H54 (cell line): ENCODE measurements at regions not wholly inside any gene's neighbourhood (a gene's known extent, or its start where the extent isn't known, plus 50 kb on each side); places are given as distances from the start of the nearest gene placed in this dataset.

Source experiments
- DNase-seq: peaks from one replicate; pipeline ENCODE4 v3.0.0; 2011; ENCODE audit warnings: low spot score, mixed read lengths; ENCODE audit not compliant: insufficient read length
- FAIRE-seq: peaks from 3 replicates; lab custom pipeline; 2011; peaks lifted over from hg19 to GRCh38; lab: Jason Lieb, UNC
- POLR2A ChIP-seq: IDR thresholded peaks from 2 replicates; pipeline ENCODE4 v1.6.1; 2011; ENCODE audit warnings: low read depth, mild to moderate bottlenecking, low read length

DNA sequence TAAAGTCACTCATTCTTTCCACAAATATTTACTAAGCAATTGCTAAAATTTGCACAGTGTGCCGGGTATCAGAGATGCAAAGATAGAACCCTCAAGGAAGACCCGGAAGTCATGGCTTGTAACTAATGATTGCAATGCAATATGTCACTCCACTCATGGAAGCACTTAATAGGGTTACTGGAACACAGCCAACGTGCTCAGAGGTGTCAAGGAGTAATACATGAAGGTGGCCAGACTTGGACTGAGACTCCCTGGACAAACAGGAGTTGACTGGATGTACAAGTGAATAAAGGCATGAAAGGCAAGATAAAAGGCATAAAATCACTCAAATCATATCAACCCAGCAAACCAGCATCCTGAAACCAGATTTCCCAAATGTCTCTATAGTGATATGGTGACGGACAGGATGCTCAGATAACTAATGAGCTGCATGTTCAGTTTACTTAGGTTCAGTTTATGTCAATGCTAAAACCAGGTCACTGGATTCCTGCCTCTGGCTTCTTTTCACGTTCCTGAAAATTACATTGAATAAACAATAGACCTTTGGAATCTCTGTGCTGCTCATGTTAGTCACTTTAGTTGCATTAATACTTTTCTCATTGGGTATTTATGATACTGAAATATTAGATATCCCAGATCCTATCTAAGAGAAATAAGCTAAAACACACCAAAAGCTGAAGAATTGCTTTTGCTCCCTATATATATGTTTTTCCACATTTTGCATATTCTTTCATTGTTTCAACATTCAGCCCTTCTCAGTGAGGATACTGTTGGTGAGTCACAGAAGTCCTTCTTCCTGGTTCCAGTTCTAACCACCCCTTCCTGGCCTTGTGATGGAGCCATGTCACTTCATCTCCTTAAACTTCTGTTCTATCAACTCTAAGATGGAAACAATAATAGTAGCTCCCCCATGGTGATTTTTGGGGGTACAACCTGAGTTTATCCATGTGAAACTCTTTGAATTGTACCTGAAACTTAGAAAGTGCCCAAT lies 688.9 kb upstream of the ID2 start:
- FAIRE-seq (no peak), DNase-seq (no peak)
- no peak for TF ChIP-seq POLR2A

GRCh38 chr2:7994397-7994951 lies 687.4 kb upstream of the ID2 start:
- DNase-seq (no peak), FAIRE-seq (no peak)
- no peak for TF ChIP-seq POLR2A

GRCh38 chr2:7997279-7997678 lies 684.6 kb upstream of the ID2 start:
- DNase-seq = no peak
- no peak for FAIRE-seq
- TF ChIP-seq POLR2A = no peak

DNA sequence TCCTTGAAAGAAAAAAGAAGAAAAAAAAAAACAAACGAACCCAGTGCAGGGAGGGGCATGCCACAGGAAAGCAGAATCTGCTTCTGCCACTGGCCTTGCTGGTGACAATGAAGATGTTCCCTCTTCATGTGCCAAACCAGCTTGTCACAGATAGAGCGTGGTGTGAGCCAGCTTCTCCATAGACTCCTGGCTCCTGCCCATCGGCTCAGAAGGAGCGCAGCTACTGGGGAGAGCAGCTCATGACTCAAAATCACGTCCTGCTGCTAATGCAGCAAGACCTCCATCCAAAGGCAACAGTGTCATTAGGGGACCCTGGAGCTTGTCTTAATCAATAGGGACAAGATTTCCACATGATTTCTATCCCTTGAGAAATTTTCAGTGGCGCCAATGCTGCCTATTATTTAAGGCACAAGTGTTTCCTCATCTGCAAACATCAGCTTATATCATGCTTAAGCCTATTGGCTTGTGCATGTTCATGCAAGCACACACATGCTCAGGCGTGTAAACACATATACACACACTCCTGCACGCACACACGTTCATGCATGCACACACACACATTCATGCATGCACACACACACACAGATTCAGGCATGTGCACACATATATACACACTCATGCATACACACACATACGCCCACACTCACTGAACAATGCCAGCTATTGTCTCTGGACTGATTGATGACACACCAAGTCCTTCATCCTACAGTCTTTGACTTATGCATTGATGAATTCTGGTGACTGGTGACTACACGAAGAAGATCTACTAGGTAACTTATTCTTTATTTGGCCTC lies 682.0 kb upstream of the ID2 start:
- no peak for FAIRE-seq
- no peak for TF ChIP-seq POLR2A
- DNase-seq = no peak

DNA sequence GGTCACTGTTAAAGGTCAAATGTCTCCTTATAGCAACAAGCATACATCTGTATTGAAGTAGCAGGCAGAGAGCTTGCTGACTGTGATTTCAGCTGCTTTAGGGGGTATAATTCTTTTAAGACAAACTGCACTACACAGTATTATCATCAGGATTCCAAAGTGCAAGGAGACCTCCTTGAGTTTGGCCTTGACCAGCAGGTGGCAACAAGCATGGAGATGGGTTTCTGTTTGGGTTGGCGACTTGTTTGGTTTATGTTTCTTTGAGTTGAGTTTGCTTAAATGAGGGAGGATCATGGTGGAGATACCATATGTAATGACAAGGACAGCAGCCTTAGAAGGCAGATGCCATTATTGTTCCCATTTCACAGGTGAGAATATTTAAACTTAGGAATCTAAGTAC lies 681.0 kb upstream of the ID2 start:
- no peak for DNase-seq
- no peak for TF ChIP-seq POLR2A
- no peak for FAIRE-seq

- FAIRE-seq = no peak
- no peak for TF ChIP-seq POLR2A
- DNase-seq = no peak
These were observed 679.0 kb upstream of the ID2 start for GRCh38 chr2:8002765-8003393.

GRCh38 chr2:8003462-8004075 lies 678.3 kb upstream of the ID2 start:
- no peak for TF ChIP-seq POLR2A
- no peak for DNase-seq
- FAIRE-seq = no peak

- FAIRE-seq (no peak), DNase-seq (no peak)
- TF ChIP-seq POLR2A = no peak
These were observed 677.6 kb upstream of the ID2 start for GRCh38 chr2:8004250-8004681.

- TF ChIP-seq POLR2A = no peak
- DNase-seq (no peak), FAIRE-seq (no peak)
These were observed 675.7 kb upstream of the ID2 start for GRCh38 chr2:8006181-8006580.

DNA sequence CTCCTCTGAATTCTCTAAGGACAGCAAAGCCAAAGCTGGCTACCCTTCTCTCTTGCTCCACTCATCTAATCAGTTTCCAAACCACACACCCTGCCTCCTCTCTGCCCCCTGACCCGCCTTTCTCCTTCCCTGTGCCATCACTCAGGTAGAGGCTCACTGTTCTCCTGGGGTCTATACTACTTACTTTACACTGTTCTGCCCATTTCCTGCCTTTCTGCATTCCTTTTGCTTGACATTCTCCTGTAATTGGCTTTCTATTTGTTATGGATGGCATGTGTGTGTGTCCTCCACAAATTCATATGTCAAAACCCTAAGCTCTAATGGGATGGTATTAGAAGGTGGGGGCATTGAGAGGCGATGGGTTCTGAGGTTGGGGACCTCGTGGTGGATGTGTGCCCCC lies 675.2 kb upstream of the ID2 start:
- DNase-seq (no peak), FAIRE-seq (no peak)
- no peak for TF ChIP-seq POLR2A

DNA sequence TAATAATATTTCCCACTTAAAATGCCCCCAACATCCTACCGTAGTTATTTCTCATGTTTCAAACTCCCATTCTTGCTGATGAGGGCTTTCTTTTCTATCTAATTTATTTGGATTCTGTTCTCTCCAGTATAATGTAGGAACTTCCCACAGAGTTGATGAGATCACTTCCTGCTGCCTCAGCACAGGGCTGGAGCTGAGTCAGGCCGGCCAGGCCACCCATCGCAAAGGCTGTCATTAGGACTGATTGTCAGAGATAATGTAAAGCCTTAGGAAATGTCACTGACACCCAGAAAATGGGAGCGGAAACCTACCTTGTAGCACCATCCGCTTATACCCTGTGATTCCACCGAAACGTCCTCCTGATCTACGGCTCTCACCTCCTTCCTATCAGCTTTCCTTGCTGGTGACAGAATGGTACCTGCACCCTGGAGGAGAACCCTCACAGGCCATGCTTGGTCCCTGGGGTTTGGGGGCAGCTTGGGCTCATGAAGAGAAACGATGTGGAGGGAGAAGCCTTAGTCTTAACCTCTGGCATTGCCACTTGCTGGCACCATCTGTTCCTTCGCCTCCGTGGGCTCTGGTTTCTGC lies 672.8 kb upstream of the ID2 start:
- TF ChIP-seq POLR2A = no peak
- FAIRE-seq (no peak), DNase-seq (no peak)

DNA sequence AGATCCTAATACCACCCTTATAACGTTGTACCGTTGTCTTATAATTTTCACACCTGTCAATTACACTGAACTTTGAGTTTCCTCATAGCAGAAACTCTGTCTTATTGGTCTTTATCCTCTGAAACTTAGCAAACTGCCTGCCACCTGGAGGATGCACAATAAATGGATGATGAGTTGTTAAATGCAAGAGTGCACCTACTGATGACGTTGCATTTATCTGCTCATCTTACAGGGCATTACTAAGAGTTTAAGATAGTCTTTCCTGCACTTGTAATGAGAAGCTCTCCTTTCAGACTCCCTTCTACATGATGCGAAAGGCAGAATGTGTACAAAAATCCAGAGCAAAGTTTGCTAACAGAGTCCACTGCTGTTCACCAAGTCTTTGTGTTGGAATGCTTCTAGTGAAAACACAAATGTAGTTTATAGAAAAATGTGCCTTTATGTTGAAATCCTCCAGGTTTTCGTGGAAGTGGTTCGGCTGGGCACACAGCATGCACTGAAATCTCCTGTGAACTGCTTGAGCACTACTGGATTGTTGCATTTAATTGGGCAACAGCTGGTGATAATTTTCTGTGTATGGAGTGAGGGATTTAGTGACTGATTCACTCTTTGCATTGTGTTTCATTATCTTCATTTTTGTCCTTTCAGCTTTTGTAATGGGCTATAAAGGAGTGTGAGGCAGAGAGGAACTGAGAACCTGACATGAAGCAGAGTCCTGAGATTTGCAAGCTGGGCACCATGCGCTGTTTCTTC lies 665.8 kb upstream of the ID2 start:
- no peak for TF ChIP-seq POLR2A
- no peak for FAIRE-seq
- DNase-seq = no peak
